ENCODE measurements at regions not wholly inside any gene's neighbourhood (a gene's known extent, or its start where the extent isn't known, plus 50 kb on each side); places are given as distances from the start of the nearest gene placed in this dataset.

GRCh38 chr2:14475994-14476393 is 156.5 kb upstream of the LRATD1 start:
- no peak overlapping the region for H3K27ac ChIP-seq
- no peaks in the 10 kb centered on the region for H3K36me3 ChIP-seq
- TF ChIP-seq POLR2A (IDR thresholded peaks at IDR 0.05) (no peak), EP300 (IDR thresholded peaks at IDR 0.05) (no peak), CTCF (IDR thresholded peaks at IDR 0.05) (no peak)
- H3K4me1 ChIP-seq = no peaks in the 10 kb centered on the region
- DNase-seq (ENCODE audit: low spot score in 2 of 2) = no peak
- H3K27me3 ChIP-seq = no peaks in the 10 kb centered on the region
- H3K9me3 ChIP-seq = no peaks in the 10 kb centered on the region
- WGBS, 2 donors = 85 to 86% methylated on average over 5 of the region's 5 CpGs
- H3K4me3 ChIP-seq = no peak overlapping the region

- Histone ChIP-seq H3K4me3 (no peak overlapping the region), H3K27ac (no peak overlapping the region), H3K4me1 (no peaks in the 10 kb centered on the region), H3K9me3 (no peaks in the 10 kb centered on the region), H3K36me3 (no peaks in the 10 kb centered on the region), H3K27me3 (no peaks in the 10 kb centered on the region)
- WGBS, 2 donors = 80 to 84% methylated on average over 2 of the region's 2 CpGs
- DNase-seq (ENCODE audit: low spot score in 2 of 2) = no peak
- TF ChIP-seq EP300 (IDR thresholded peaks at IDR 0.05) (no peak), POLR2A (IDR thresholded peaks at IDR 0.05) (no peak), CTCF (IDR thresholded peaks at IDR 0.05) (no peak)
Measured at GRCh38 chr2:14479486-14479885, 153.0 kb upstream of the LRATD1 start.

- no peaks in the 10 kb centered on the region for H3K4me1 ChIP-seq
- H3K36me3 ChIP-seq = no peaks in the 10 kb centered on the region
- DNase-seq (ENCODE audit: low spot score in 2 of 2) = no peak
- WGBS, 2 donors = 43 to 94% methylated on average over 2 of the region's 2 CpGs
- TF ChIP-seq EP300 (IDR thresholded peaks at IDR 0.05) = no peak
- no peak for TF ChIP-seq CTCF (IDR thresholded peaks at IDR 0.05)
- no peak for TF ChIP-seq POLR2A (IDR thresholded peaks at IDR 0.05)
- no peaks in the 10 kb centered on the region for H3K27me3 ChIP-seq
- no peak overlapping the region for H3K4me3 ChIP-seq
- H3K27ac ChIP-seq = no peak overlapping the region
- H3K9me3 ChIP-seq = no peaks in the 10 kb centered on the region
Measured at GRCh38 chr2:14480120-14480519, 152.4 kb upstream of the LRATD1 start.

GRCh38 chr2:14480906-14481305 is 151.6 kb upstream of the LRATD1 start:
- Histone ChIP-seq H3K4me3 (no peak overlapping the region), H3K27ac (no peak overlapping the region), H3K27me3 (no peaks in the 10 kb centered on the region), H3K36me3 (no peaks in the 10 kb centered on the region), H3K4me1 (no peaks in the 10 kb centered on the region), H3K9me3 (no peaks in the 10 kb centered on the region)
- no peak for DNase-seq (ENCODE audit: low spot score in 2 of 2)
- 71 to 86% methylated on average over 1 of the region's 1 CpG for WGBS, 2 donors
- no peak for TF ChIP-seq CTCF (IDR thresholded peaks at IDR 0.05)
- TF ChIP-seq POLR2A (IDR thresholded peaks at IDR 0.05) = no peak
- no peak for TF ChIP-seq EP300 (IDR thresholded peaks at IDR 0.05)

GRCh38 chr2:14492920-14493503 is 139.5 kb upstream of the LRATD1 start:
- DNase-seq (ENCODE audit: low spot score in 2 of 2) = no peak
- no peaks in the 10 kb centered on the region for H3K36me3 ChIP-seq
- no peaks in the 10 kb centered on the region for H3K4me1 ChIP-seq
- 23 to 37% methylated on average over 3 of the region's 3 CpGs for WGBS, 2 donors
- no peaks in the 10 kb centered on the region for H3K27me3 ChIP-seq
- TF ChIP-seq CTCF (IDR thresholded peaks at IDR 0.05) = no peak
- TF ChIP-seq EP300 (IDR thresholded peaks at IDR 0.05) = no peak
- no peak for TF ChIP-seq POLR2A (IDR thresholded peaks at IDR 0.05)
- H3K9me3 ChIP-seq = no peaks in the 10 kb centered on the region
- H3K27ac ChIP-seq = no peak overlapping the region
- no peak overlapping the region for H3K4me3 ChIP-seq

Data from tibial nerve (tissue), 4 donors.